ENCODE measurements at regions not wholly inside any gene's neighbourhood (a gene's known extent, or its start where the extent isn't known, plus 50 kb on each side); places are given as distances from the start of the nearest gene placed in this dataset.

GRCh38 chr18:45249246-45249661, 366.0 kb upstream of the SLC14A2 start:
- no peak for TF ChIP-seq CTCF (IDR thresholded peaks at IDR 0.05)
- peaks cover 7% of the 10 kb centered on the region for H3K27me3 Mint-ChIP-seq
- no peak for DNase-seq
- no peak overlapping the region for H3K4me3 Mint-ChIP-seq
- H3K36me3 Mint-ChIP-seq (ENCODE audit: low read depth), result no peaks in the 10 kb centered on the region
- intact Hi-C loops (cut with micrococcal nuclease), result no loop called here
- no peaks in the 10 kb centered on the region for H3K4me1 Mint-ChIP-seq
- no peaks in the 10 kb centered on the region for H3K9me3 Mint-ChIP-seq
- ChIA-PET CTCF (no interaction called here), POLR2A (no interaction called here)
- no peak for ATAC-seq (ENCODE audit: low read depth)
- no peak overlapping the region for H3K27ac Mint-ChIP-seq

- no peak overlapping the region for H3K27ac Mint-ChIP-seq
- DNase-seq (no peak), ATAC-seq (ENCODE audit: low read depth) (no peak)
- H3K36me3 Mint-ChIP-seq (ENCODE audit: low read depth), result no peaks in the 10 kb centered on the region
- intact Hi-C loops (cut with micrococcal nuclease), result no loop called here
- H3K27me3 Mint-ChIP-seq, result peaks cover 7% of the 10 kb centered on the region
- TF ChIP-seq CTCF (IDR thresholded peaks at IDR 0.05), result no peak
- POLR2A ChIA-PET, result no interaction called here
- H3K4me3 Mint-ChIP-seq, result no peak overlapping the region
- CTCF ChIA-PET, result no interaction called here
- no peaks in the 10 kb centered on the region for H3K4me1 Mint-ChIP-seq
- no peaks in the 10 kb centered on the region for H3K9me3 Mint-ChIP-seq
Measured at GRCh38 chr18:45250479-45250878, 364.8 kb upstream of the SLC14A2 start.

GRCh38 chr18:45251236-45251635, 364.0 kb upstream of the SLC14A2 start:
- ATAC-seq (ENCODE audit: low read depth) (no peak), DNase-seq (no peak)
- intact Hi-C loops (cut with micrococcal nuclease), result no loop called here
- no peaks in the 10 kb centered on the region for H3K4me1 Mint-ChIP-seq
- no peak for TF ChIP-seq CTCF (IDR thresholded peaks at IDR 0.05)
- H3K36me3 Mint-ChIP-seq (ENCODE audit: low read depth), result no peaks in the 10 kb centered on the region
- peaks cover 10% of the 10 kb centered on the region for H3K27me3 Mint-ChIP-seq
- H3K27ac Mint-ChIP-seq, result no peak overlapping the region
- ChIA-PET CTCF (no interaction called here), POLR2A (no interaction called here)
- H3K9me3 Mint-ChIP-seq, result no peaks in the 10 kb centered on the region
- no peak overlapping the region for H3K4me3 Mint-ChIP-seq

DNA sequence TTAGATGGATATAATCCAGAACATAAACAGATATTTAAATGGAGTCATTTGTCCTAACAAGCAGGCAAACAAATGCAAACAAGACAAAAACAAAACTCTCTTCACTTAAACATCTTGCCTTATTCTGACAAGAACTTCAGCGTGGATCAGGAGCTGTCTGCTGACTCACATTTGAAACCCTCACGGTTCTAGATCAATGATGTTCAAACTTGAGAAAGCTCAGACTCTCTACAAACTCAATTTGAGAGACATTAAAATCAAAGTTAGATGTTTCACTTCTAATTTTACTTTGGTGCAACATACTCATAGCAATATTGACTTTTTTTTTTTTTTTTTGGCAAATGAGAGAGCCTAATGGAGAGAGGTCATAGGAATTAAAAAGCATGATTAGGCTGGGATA, 362.8 kb upstream of the SLC14A2 start:
- no peaks in the 10 kb centered on the region for H3K4me1 Mint-ChIP-seq
- H3K36me3 Mint-ChIP-seq (ENCODE audit: low read depth), result no peaks in the 10 kb centered on the region
- H3K9me3 Mint-ChIP-seq, result no peaks in the 10 kb centered on the region
- no peak overlapping the region for H3K27ac Mint-ChIP-seq
- intact Hi-C loops (cut with micrococcal nuclease), result no loop called here
- no peak overlapping the region for H3K4me3 Mint-ChIP-seq
- ChIA-PET POLR2A (no interaction called here), CTCF (no interaction called here)
- TF ChIP-seq CTCF (IDR thresholded peaks at IDR 0.05), result no peak
- ATAC-seq (ENCODE audit: low read depth) (no peak), DNase-seq (no peak)
- H3K27me3 Mint-ChIP-seq, result peaks cover 20% of the 10 kb centered on the region

GRCh38 chr18:45253056-45253565, 362.2 kb upstream of the SLC14A2 start:
- H3K4me1 Mint-ChIP-seq, result no peaks in the 10 kb centered on the region
- TF ChIP-seq CTCF (IDR thresholded peaks at IDR 0.05), result no peak
- no peak overlapping the region for H3K4me3 Mint-ChIP-seq
- ChIA-PET CTCF (no interaction called here), POLR2A (no interaction called here)
- ATAC-seq (ENCODE audit: low read depth), result no peak
- DNase-seq, result no peak
- intact Hi-C loops (cut with micrococcal nuclease), result no loop called here
- no peaks in the 10 kb centered on the region for H3K36me3 Mint-ChIP-seq (ENCODE audit: low read depth)
- peaks cover 25% of the 10 kb centered on the region for H3K27me3 Mint-ChIP-seq
- no peak overlapping the region for H3K27ac Mint-ChIP-seq
- no peaks in the 10 kb centered on the region for H3K9me3 Mint-ChIP-seq
